Hypothalamus (tissue), 51 donors: ENCODE measurements at regions not wholly inside any gene's neighbourhood (a gene's known extent, or its start where the extent isn't known, plus 50 kb on each side); places are given as distances from the start of the nearest gene placed in this dataset.

ENCODE experiments used
- DNase-seq, 51 donors: peaks; one replicate each; lab custom pipeline; 2025; lab: John Stamatoyannopoulos, UW

GRCh38 chr7:35463751-35464150 is 209.9 kb upstream of the TBX20 start:
- no peak for DNase-seq

- no peak for DNase-seq
Observed at GRCh38 chr7:35463176-35463700, 209.3 kb upstream of the TBX20 start.

DNA sequence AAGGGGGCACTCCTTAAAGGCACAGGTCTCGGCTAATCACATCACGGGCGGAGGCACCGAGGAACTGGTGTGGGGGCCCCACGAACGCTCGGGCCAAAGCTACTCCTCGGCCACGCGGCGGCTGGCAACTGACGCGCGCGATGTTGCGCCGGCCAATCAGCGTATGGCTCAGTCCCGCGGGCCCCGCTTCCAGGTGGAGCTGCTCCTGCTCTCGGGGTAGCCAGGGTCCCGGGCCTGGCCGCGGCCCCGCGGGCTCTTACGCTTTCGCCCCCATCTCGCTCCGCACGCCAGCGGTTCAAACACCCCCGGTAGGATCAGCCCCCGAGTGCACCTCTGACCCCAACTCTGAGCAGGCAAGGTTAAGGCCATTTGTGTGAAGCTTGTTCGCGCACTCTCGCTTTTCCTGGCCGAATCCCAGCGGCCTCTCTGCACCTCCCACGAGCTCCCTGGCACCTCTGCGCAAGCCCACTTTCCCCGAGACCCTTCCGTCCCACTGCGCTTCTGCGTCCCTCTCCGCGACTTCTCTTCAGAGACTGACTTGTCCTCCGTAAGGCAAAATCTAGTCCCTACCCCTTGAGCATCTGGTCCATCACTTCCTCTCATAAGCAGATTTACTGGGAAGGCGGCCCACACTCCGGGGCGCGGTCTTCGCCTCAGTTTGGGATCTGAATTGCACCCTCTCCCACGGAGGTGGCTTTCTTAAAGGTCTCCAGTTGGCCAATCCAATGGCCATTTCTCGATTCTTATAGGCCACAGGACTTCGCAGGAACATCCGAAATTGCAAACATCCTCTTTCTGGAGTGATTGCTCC is 200.9 kb upstream of the TBX20 start:
- DNase-seq = no peak

DNA sequence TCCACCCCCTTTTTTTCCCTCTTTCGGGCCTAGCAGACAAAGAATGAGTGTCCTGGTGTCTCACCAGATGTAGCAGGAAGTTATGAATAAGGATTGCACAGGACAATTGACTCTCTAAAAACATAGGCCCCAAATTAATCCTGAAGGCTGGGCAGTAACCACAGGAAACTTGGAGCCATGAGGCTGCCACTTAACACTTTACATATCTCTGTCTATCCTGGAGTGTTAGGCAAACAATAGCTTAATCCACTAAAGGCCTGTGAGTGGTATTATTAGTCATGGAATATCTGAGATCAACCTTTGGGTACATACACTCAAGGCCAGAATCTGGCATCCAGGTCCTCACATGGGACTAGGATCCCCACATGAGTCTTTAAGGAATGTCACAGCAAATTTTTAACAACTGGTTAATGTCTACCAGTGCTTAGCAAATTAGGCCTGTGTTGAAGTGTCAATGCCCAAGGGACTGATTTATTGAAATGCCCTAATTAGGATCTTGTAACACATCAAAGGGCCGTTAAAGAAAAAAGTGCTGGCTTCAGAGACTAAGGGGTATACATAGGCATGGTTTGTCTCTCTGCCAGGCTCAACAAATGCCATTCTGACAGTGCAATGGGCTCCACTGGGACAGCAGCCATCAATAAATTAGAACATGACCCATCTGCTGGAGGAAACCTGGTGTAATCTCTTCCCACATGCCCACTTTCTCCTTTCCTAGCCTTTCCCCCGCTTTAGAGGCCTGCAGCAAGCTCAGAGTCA is 196.7 kb upstream of the TBX20 start:
- DNase-seq = no peak

- DNase-seq = no peak
Observed at GRCh38 chr7:35448486-35448885, 194.6 kb upstream of the TBX20 start.

- DNase-seq = no peak
Observed at GRCh38 chr7:35446091-35446490, 192.2 kb upstream of the TBX20 start.

- DNase-seq = no peak
Observed at GRCh38 chr7:35437619-35438275, 183.8 kb upstream of the TBX20 start.

- DNase-seq = no peak
Observed at GRCh38 chr7:35436452-35436851, 182.6 kb upstream of the TBX20 start.

- no peak for DNase-seq
Observed at GRCh38 chr7:35430547-35431153, 176.8 kb upstream of the TBX20 start.

DNA sequence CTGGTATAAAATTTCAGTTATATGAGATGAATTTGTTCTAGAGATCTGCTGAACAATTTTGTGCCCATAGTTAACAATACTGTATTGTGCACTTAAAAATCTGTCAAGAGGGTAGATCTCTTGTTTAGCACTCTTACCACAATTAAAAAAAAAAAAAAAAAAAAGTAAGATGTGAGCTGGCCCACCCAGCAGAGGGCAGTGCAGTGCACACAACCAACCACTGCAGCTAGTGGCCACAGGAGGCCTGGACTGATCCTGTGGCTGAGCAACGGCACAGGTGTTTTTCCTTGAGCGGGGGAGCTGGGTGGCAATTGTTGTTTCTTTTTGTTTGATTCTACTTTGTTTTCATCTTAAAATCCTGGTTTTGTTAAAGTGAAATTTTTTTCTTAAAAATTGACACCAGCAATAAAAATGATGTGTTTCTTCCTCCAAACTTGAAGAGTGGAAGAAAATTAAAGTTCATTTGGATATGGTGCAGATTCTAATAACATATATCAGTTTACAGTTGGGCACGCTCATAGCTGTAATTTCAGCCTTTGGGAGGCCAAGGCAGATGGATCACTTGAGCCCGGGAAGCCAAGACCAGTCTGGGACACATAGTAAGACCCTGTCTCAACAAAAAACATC is 171.1 kb upstream of the TBX20 start:
- peak in 16 of 51 donors; percentile 1 to 27 (median 4) for DNase-seq

GRCh38 chr7:35424440-35424839 is 170.5 kb upstream of the TBX20 start:
- DNase-seq = no peak

GRCh38 chr7:35422715-35423114 is 168.8 kb upstream of the TBX20 start:
- DNase-seq = no peak

DNA sequence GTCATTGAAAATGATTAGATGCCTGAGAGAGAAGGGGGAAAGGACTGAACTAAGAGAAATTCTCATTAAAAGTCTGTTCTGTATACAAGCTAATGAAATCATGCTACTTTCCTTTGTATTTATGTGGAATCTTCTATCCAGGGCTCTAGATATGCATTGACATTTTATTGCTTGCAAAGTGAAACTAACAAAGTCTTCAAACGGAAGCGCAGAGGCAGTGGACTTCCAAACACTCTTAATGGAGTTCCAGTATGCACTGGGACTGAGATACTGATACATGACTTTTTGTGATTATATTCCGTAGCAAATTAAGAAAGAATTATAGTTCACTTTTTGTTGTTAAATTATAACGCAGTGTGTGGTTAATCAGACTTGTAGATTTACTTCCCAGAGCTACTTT is 166.8 kb upstream of the TBX20 start:
- no peak for DNase-seq

GRCh38 chr7:35419391-35419755 is 165.5 kb upstream of the TBX20 start:
- no peak for DNase-seq

- DNase-seq = no peak
Observed at GRCh38 chr7:35418716-35419390, 165.0 kb upstream of the TBX20 start.

DNA sequence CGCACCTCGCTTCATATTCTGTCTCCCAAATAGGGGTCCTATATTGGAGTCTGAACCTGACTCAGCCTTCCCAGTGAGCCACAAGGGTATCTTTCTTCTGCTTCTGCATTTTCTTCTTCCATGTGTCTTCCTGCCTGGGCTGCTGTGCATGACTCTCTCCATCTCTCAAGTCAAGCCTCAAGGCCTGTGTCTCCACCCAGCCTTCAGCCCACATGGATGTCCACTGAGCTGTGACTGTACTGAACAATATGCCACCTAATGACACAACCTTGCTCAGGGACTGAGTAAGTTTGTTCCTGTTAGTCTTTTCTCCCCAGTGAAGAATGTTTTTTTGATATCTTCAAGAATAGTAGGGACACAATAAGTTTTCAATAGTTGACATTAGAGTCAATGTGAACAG is 162.7 kb upstream of the TBX20 start:
- DNase-seq = no peak

DNA sequence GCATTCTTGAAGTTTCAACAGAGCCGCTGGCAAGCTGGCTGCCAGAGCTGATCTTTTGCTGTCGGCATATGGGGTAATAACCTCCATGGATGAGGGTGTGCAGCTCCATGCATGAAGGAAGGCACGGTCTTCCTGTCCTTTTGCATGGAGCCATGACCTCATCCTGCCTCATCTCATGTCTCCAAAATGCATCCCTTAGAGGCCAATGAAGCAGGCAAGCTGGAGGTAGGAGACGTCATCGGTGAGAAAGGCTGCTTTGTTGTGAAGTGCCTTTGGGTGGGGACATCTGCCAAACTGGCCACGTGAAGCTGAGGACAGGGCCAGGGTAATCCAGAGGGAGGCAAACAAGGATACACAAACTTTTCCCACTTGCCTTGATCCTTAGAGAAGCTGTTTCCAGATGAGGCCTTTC is 161.5 kb upstream of the TBX20 start:
- DNase-seq = no peak

- DNase-seq = no peak
Observed at GRCh38 chr7:35411331-35411730, 157.4 kb upstream of the TBX20 start.

DNA sequence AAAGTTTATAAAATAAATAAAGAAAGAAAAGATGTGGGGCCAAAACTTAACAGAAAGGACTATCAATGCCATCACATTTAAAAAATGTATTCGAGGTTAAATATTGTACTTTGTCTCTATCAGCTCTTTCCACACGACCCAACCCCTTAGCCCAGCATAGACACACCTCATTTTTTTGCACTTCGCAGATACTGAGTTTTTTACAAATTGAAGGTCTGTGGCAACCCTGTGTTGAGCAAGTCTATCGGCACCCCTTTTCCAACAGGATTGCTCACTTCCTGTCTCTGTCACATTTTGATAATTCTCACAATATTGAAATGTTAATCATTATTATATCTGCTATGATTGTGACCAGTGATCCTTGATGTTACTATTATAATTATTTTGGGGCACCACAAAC is 151.6 kb upstream of the TBX20 start:
- no peak for DNase-seq
